HepG2 (cell line): ENCODE measurements at regions not wholly inside any gene's neighbourhood (a gene's known extent, or its start where the extent isn't known, plus 50 kb on each side); places are given as distances from the start of the nearest gene placed in this dataset.
A peak's percentile ranks its signal among the peaks of the same experiment; 100 is the strongest.

ENCODE experiments used
- ATAC-seq: fragments of 200-7000 bp; cut with Tn5 transposase; 3 replicates; pipeline ENCODE4 v1.9.1; 2020; ENCODE audit warnings: mild to moderate bottlenecking, moderate library complexity
- BruUV-seq: library from RNA; stranded (reverse); fragments of 400-500 nt; replicated peaks from 2 replicates; lab custom pipeline; 2021; lab: Mats Ljungman, UMichigan
- CTCF ChIA-PET: fragments of 300-600 bp; formaldehyde crosslinking; extraction: SDS; loops from one replicate; lab custom pipeline; 2021; ENCODE audit warnings: low total read pairs, inconsistent platforms, low intra/inter-chr PET ratio; lab: Yijun Ruan, JAX
- POLR2A ChIA-PET: fragments of 350-600 bp; sonication (Branson Sonifier 250); formaldehyde crosslinking; loops from one replicate; lab custom pipeline; 2020; ENCODE audit warnings: antibody characterized with exemption, inconsistent platforms; lab: Yijun Ruan, JAX
- DNase-seq: peaks from one replicate; pipeline ENCODE4 v3.0.0-alpha.2; 2015; ENCODE audit warnings: low spot score
- FAIRE-seq: peaks from 3 replicates; lab custom pipeline; 2011; peaks lifted over from hg19 to GRCh38; lab: Jason Lieb, UNC
- H2AFZ ChIP-seq: one replicate; pipeline ENCODE4 v1.6.1; 2011; ENCODE audit warnings: low read length, inconsistent platforms
- H3K27ac ChIP-seq: fragments of 300-600 bp; 3 replicates; pipeline ENCODE4 v1.8.0; 2011; ENCODE audit warnings: mixed run types, mild to moderate bottlenecking, mixed read lengths, low read length, inconsistent platforms; ENCODE audit not compliant: insufficient read depth; ENCODE audit errors: extremely low read length
- H3K27me3 ChIP-seq, 2 experiments: fragments of 200-600 bp in 1 of 2; 2 replicates in 1 of 2; 3 replicates in 1 of 2; pipeline versions ENCODE4 v1.6.0 to v1.8.0; 2011; ENCODE audit warnings: low read length in 2 of 2, mild to moderate bottlenecking in 2 of 2, moderate library complexity in 2 of 2, inconsistent platforms in 1 of 2; ENCODE audit not compliant: insufficient read depth in 2 of 2, control insufficient read depth in 1 of 2
- H3K36me3 ChIP-seq, 2 experiments: fragments of 200-600 bp in 1 of 2; replicated peaks in 1 of 2; 2 replicates in 1 of 2; 3 replicates in 1 of 2; pipeline versions ENCODE4 v1.5.1 to v1.8.0; 2011; ENCODE audit warnings: low read length in 2 of 2, inconsistent platforms in 1 of 2; ENCODE audit not compliant: insufficient read depth in 2 of 2, control insufficient read depth in 1 of 2
- H3K4me1 ChIP-seq: 2 replicates; pipeline ENCODE4 v1.5.1; 2012; ENCODE audit warnings: low read length, inconsistent platforms; ENCODE audit not compliant: insufficient read depth
- H3K4me2 ChIP-seq: 2 replicates; pipeline ENCODE4 v1.6.0; 2011; ENCODE audit warnings: low read depth, low read length, inconsistent platforms
- H3K4me3 ChIP-seq, 3 experiments: fragments of 200-600 bp in 1 of 3; sonication (generic), shearing (Covaris generic) in 1 of 3; replicated peaks in 1 of 3; 2 replicates each; pipeline ENCODE4 v1.5.1; 2011 to 2016; ENCODE audit warnings: low read length in 3 of 3, inconsistent platforms in 2 of 3, low read depth in 2 of 3, mild to moderate bottlenecking in 2 of 3, control low read depth in 1 of 3, mixed read lengths in 1 of 3; ENCODE audit not compliant: insufficient read depth in 1 of 3
- H3K79me2 ChIP-seq: one replicate; pipeline ENCODE4 v1.6.1; 2011; ENCODE audit warnings: low read length, inconsistent platforms; ENCODE audit not compliant: insufficient read depth
- H3K9ac ChIP-seq: 2 replicates; pipeline ENCODE4 v1.6.0; 2011; ENCODE audit warnings: mild to moderate bottlenecking, low read depth, low read length, inconsistent platforms; ENCODE audit not compliant: insufficient read depth
- H3K9me3 ChIP-seq: 2 replicates; pipeline ENCODE4 v1.5.1; 2012; ENCODE audit warnings: mild to moderate bottlenecking, low read length
- H4K20me1 ChIP-seq: 2 replicates; pipeline ENCODE4 v1.6.0; 2011; ENCODE audit warnings: inconsistent platforms, mild to moderate bottlenecking, low read length, moderate library complexity; ENCODE audit not compliant: insufficient read depth
- ATF5 ChIP-seq: sonication (generic); formaldehyde crosslinking; IDR thresholded peaks from 2 replicates; pipeline ENCODE4 v1.4.0; 2020; ENCODE audit warnings: mild to moderate bottlenecking, low read depth, missing genetic modification reagents
- GATAD2A ChIP-seq: IDR thresholded peaks from 2 replicates; pipeline ENCODE4 v1.6.1; 2016
- RELA ChIP-seq: sonication (generic); formaldehyde crosslinking; IDR thresholded peaks from 2 replicates; pipeline ENCODE4 v1.4.0; 2020; ENCODE audit warnings: missing genetic modification reagents
- SNAPC4 ChIP-seq: sonication (generic); formaldehyde crosslinking; IDR thresholded peaks from 2 replicates; pipeline ENCODE4 v1.4.0; 2020; ENCODE audit warnings: mild to moderate bottlenecking, missing genetic modification reagents
- THAP8 ChIP-seq: sonication (generic); formaldehyde crosslinking; IDR thresholded peaks from 2 replicates; pipeline ENCODE4 v1.5.1; 2020; ENCODE audit warnings: missing genetic modification reagents, mild to moderate bottlenecking, borderline replicate concordance
- ZMAT3 ChIP-seq: sonication (generic); formaldehyde crosslinking; conservative IDR thresholded peaks from 2 replicates; pipeline ENCODE4 v1.7.0; 2021; ENCODE audit warnings: missing genetic modification reagents
- ZNF30 ChIP-seq: sonication (generic); formaldehyde crosslinking; IDR thresholded peaks from 2 replicates; pipeline ENCODE4 v1.5.0; 2020; ENCODE audit warnings: mild to moderate bottlenecking, missing genetic modification reagents
- ZNF331 ChIP-seq: sonication (generic); formaldehyde crosslinking; IDR thresholded peaks from 2 replicates; pipeline ENCODE4 v1.4.0; 2020; ENCODE audit warnings: missing genetic modification reagents
- ZNF44 ChIP-seq: sonication (generic); formaldehyde crosslinking; IDR thresholded peaks from 2 replicates; pipeline ENCODE4 v1.5.1; 2020; ENCODE audit warnings: mild to moderate bottlenecking, missing genetic modification reagents
- ZNF724P ChIP-seq: sonication (generic); formaldehyde crosslinking; IDR thresholded peaks from 2 replicates; pipeline ENCODE4 v1.8.0; 2022; ENCODE audit warnings: missing genetic modification reagents, borderline replicate concordance
- WGBS: methylation state at CpG from one replicate; pipeline ENCODE4 v1.1.6; 2017; ENCODE audit warnings: low lambda C conversion rate; 5-methylcytosine and 5-hydroxymethylcytosine counted together
- in situ Hi-C: cut with HindIII; loops from 2 replicates; pipeline ENCODE4 v1.10.0; 2017; ENCODE audit warnings: low pct_unique_long_range_greater_than_20kb; ENCODE audit not compliant: extremely low pct_ligation_motif_present
- intact Hi-C: fragments of 100-400 bp; cut with micrococcal nuclease; formaldehyde crosslinking; loops from one replicate; pipeline ENCODE4 v1.10.0; 2022; ENCODE audit not compliant: unreplicated experiment

DNA sequence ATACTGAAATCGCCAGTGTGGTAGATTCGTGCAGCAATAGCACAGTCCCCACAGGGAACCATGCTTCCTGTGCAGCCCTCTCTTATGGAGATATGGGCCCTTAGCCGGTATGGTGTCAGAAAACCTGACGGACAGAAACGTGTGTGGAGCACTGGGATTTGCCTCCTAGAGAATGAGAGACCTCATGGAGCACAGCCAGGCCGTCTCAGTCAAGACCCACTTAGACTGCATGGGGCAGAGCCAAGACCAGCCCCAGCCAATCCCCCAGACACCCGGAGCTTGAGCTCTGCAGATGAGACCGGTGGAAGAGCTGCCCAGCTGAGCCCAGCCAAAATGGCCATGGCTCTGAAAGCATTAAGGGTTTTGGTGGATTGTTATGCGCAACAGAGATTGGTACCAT is 163.7 kb downstream of the DLL1 start:
- no peaks in the 10 kb centered on the region for H3K79me2 ChIP-seq
- TF ChIP-seq ZMAT3, result no peak
- TF ChIP-seq ZNF331, result peak; percentile 34; the same call in 1 of the 2 replicates
- BruUV-seq, result no TSS peak
- WGBS, result 31% methylated on average over 6 of the region's 9 CpGs
- peaks cover 17 to 77% of the 10 kb centered on the region in 2 experiments for H3K27me3 ChIP-seq
- no peak overlapping the region for H2AFZ ChIP-seq
- CTCF ChIA-PET, result no interaction called here
- no peaks in the 10 kb centered on the region for H3K36me3 ChIP-seq
- no peak overlapping the region for H3K4me2 ChIP-seq
- no peaks in the 10 kb centered on the region for H4K20me1 ChIP-seq
- POLR2A ChIA-PET, result no interaction called here
- H3K4me1 ChIP-seq, result no peaks in the 10 kb centered on the region
- ATAC-seq (no peak), FAIRE-seq (no peak), DNase-seq (no peak)
- no peaks in the 10 kb centered on the region for H3K9me3 ChIP-seq
- intact Hi-C loops (no loop called here), in situ Hi-C loops (no loop called here)
- H3K4me3 ChIP-seq, result no peak overlapping the region
- no peak overlapping the region for H3K9ac ChIP-seq
- H3K27ac ChIP-seq, result no peak overlapping the region

GRCh38 chr6:170125456-170126300 is 165.2 kb downstream of the DLL1 start:
- WGBS, result 20% methylated on average over 27 of the region's 27 CpGs
- H3K4me3 ChIP-seq, result no peak overlapping the region
- no peaks in the 10 kb centered on the region for H3K79me2 ChIP-seq
- peaks cover 8 to 64% of the 10 kb centered on the region in 2 experiments; a peak in 4 of 5 replicates for H3K27me3 ChIP-seq
- H3K4me2 ChIP-seq, result no peak overlapping the region
- H3K4me1 ChIP-seq, result no peaks in the 10 kb centered on the region
- no peak overlapping the region for H3K27ac ChIP-seq
- FAIRE-seq, result no peak
- in situ Hi-C loops, result no loop called here
- peaks cover 3% of the 10 kb centered on the region; the same call in 1 of the 2 replicates for H3K9me3 ChIP-seq
- no peaks in the 10 kb centered on the region for H4K20me1 ChIP-seq
- BruUV-seq, result no TSS peak
- CTCF ChIA-PET, result no interaction called here
- TF ChIP-seq RELA (CRISPR knock-in tag), result no peak
- TF ChIP-seq SNAPC4 (CRISPR knock-in tag), result no peak
- TF ChIP-seq GATAD2A (CRISPR knock-in tag), result no peak
- TF ChIP-seq ZNF724P (CRISPR knock-in tag), result no peak
- TF ChIP-seq ATF5 (CRISPR knock-in tag), result no peak
- no peak for TF ChIP-seq THAP8
- TF ChIP-seq ZNF44 (CRISPR knock-in tag), result no peak
- no peak for TF ChIP-seq ZNF30 (CRISPR knock-in tag)
- TF ChIP-seq, all 625 proteins: peak for 0
- intact Hi-C loops, result no loop called here
- H3K9ac ChIP-seq, result no peak overlapping the region
- DNase-seq, result no peak
- POLR2A ChIA-PET, result no interaction called here
- no peaks in the 10 kb centered on the region for H3K36me3 ChIP-seq
- no peak overlapping the region for H2AFZ ChIP-seq
- no peak for ATAC-seq
